PFSK-1 (cell line): ENCODE measurements at regions not wholly inside any gene's neighbourhood (a gene's known extent, or its start where the extent isn't known, plus 50 kb on each side); places are given as distances from the start of the nearest gene placed in this dataset.

Experiments used
- FOXP2 ChIP-seq: optimal IDR thresholded peaks from 2 replicates; pipeline ENCODE3; 2011; ENCODE audit warnings: borderline replicate concordance, control low read depth, inconsistent platforms; ENCODE audit not compliant: insufficient read depth; ENCODE audit errors: extremely low read length, extremely low read depth
- POLR2AphosphoS5 ChIP-seq: IDR thresholded peaks from 2 replicates; pipeline ENCODE4 v1.6.1; 2012; ENCODE audit warnings: low read depth, mild to moderate bottlenecking, control low read depth, low read length, moderate library complexity
- REST ChIP-seq, 2 experiments: IDR thresholded peaks; 2 replicates each; pipeline versions ENCODE4 v1.6.1 to v1.8.0; 2011 to 2012; ENCODE audit warnings: low read depth in 2 of 2, low read length in 2 of 2, control low read depth in 1 of 2, inconsistent platforms in 1 of 2, mild to moderate bottlenecking in 1 of 2, moderate library complexity in 1 of 2; ENCODE audit not compliant: insufficient read depth in 1 of 2
- SIN3A ChIP-seq: IDR thresholded peaks from 2 replicates; pipeline ENCODE4 v1.6.1; 2012; ENCODE audit warnings: mild to moderate bottlenecking, low read length, moderate library complexity, borderline replicate concordance; ENCODE audit not compliant: insufficient read depth
- TAF1 ChIP-seq: IDR thresholded peaks from 2 replicates; pipeline ENCODE4 v1.6.1; 2012; ENCODE audit warnings: low read length, control low read depth, borderline replicate concordance; ENCODE audit not compliant: insufficient read depth

GRCh38 chr2:84016183-84016582, 442.9 kb downstream of the SUCLG1 start:
- TF ChIP-seq POLR2AphosphoS5 (no peak), TAF1 (no peak), FOXP2 (no peak), SIN3A (no peak), REST (IDR thresholded peaks at IDR 0.05; ENCODE audit: insufficient read depth in 1 of 2, low read depth in 2 of 2, low read length in 2 of 2) (no peak)

DNA sequence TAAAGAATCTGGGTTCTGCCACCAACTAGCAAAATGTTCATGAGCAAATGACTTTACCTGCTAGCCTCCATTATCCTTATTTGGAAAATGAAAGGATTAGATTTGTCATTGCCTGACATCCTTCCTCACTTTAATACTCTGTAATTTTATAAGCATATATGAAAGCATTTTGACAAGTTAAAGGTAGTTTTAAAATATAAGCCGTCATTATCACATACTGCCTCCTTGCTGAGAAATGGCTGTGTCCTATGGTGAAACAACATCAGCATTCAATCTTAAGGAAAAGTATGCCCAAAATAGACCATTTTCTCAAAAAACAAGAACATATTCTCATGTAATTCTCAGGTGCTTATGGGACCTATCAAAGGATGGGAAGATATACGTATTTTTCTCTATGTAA, 461.2 kb downstream of the SUCLG1 start:
- no peak for TF ChIP-seq REST (IDR thresholded peaks at IDR 0.05; ENCODE audit: insufficient read depth in 1 of 2, low read depth in 2 of 2, low read length in 2 of 2)
- no peak for TF ChIP-seq TAF1
- TF ChIP-seq POLR2AphosphoS5: no peak
- TF ChIP-seq FOXP2: no peak
- TF ChIP-seq SIN3A: no peak

DNA sequence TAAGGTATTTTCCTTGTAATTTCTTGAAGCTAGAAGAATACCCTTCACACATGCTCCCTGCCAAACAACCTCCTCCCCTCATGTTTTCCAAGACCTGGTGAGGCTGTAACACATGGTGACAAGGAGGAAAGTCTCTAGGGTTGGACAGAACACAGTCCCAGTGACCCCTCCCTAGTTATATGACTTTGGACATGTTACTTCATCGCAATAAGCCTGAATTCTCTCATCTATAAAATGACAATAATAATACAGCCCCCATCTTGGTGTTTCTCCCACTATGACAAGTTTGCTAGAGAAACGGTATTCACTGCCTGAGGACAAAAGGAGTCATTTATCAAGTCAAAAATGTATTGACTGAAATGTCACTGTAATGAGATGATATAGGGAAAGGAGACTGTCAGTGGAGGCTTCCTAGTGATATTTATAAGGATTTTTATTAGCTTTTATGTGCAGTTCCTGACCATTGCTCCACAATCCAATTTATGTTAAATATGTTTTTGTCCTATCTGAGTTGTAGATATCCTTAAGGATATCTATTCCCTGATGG, 464.4 kb downstream of the SUCLG1 start:
- TF ChIP-seq FOXP2 (no peak), POLR2AphosphoS5 (no peak), TAF1 (no peak), REST (IDR thresholded peaks at IDR 0.05; ENCODE audit: insufficient read depth in 1 of 2, low read depth in 2 of 2, low read length in 2 of 2) (no peak), SIN3A (no peak)

- TF ChIP-seq TAF1 (no peak), REST (IDR thresholded peaks at IDR 0.05; ENCODE audit: insufficient read depth in 1 of 2, low read depth in 2 of 2, low read length in 2 of 2) (no peak), SIN3A (no peak), POLR2AphosphoS5 (no peak), FOXP2 (no peak)
Measured at GRCh38 chr2:83993873-83994632, 465.0 kb downstream of the SUCLG1 start.
